HG03469 (cell line): ENCODE measurements at regions not wholly inside any gene's neighbourhood (a gene's known extent, or its start where the extent isn't known, plus 50 kb on each side); places are given as distances from the start of the nearest gene placed in this dataset.

Source experiments
- ATAC-seq: cut with Tn5 transposase; IDR thresholded peaks from one replicate; pipeline ENCODE4 v1.9.1; 2021; ENCODE audit warnings: mild to moderate bottlenecking, moderate library complexity, moderate number of reproducible peaks; ENCODE audit not compliant: unreplicated experiment

- no peak for ATAC-seq
These were observed 405.9 kb downstream of the AACS start for GRCh38 chr12:125470838-125471783.

GRCh38 chr12:125473501-125473900, 408.3 kb downstream of the AACS start:
- ATAC-seq: no peak

GRCh38 chr12:125487336-125487735, 422.1 kb downstream of the AACS start:
- ATAC-seq: no peak

GRCh38 chr12:125491553-125491952, 426.3 kb downstream of the AACS start:
- no peak for ATAC-seq

GRCh38 chr12:125492354-125493270, 427.4 kb downstream of the AACS start:
- no peak for ATAC-seq

- ATAC-seq: no peak
These were observed 428.6 kb downstream of the AACS start for GRCh38 chr12:125493704-125494308.

GRCh38 chr12:125503128-125503527, 437.9 kb downstream of the AACS start:
- ATAC-seq: no peak

GRCh38 chr12:125509195-125509594, 444.0 kb downstream of the AACS start:
- ATAC-seq: no peak

GRCh38 chr12:125512541-125513298, 447.5 kb downstream of the AACS start:
- ATAC-seq: no peak

GRCh38 chr12:125515887-125516286, 450.7 kb downstream of the AACS start:
- ATAC-seq: no peak

- ATAC-seq: no peak
These were observed 452.8 kb downstream of the AACS start for GRCh38 chr12:125518074-125518473.

- ATAC-seq: no peak
These were observed 453.9 kb downstream of the AACS start for GRCh38 chr12:125519026-125519651.

GRCh38 chr12:125525879-125526278, 460.6 kb downstream of the AACS start:
- ATAC-seq: no peak

GRCh38 chr12:125528281-125528680, 463.0 kb downstream of the AACS start:
- ATAC-seq: no peak

GRCh38 chr12:125530201-125530600, 465.0 kb downstream of the AACS start:
- ATAC-seq: no peak

- no peak for ATAC-seq
These were observed 465.6 kb downstream of the AACS start for GRCh38 chr12:125530876-125531275.

- no peak for ATAC-seq
These were observed 466.3 kb downstream of the AACS start for GRCh38 chr12:125531574-125531973.

- ATAC-seq: no peak
These were observed 468.3 kb downstream of the AACS start for GRCh38 chr12:125533434-125534029.

GRCh38 chr12:125538401-125539199, 473.4 kb downstream of the AACS start:
- no peak for ATAC-seq
